ENCODE measurements at regions not wholly inside any gene's neighbourhood (a gene's known extent, or its start where the extent isn't known, plus 50 kb on each side); places are given as distances from the start of the nearest gene placed in this dataset.
A peak's percentile ranks its signal among the peaks of the same experiment; 100 is the strongest.

DNA sequence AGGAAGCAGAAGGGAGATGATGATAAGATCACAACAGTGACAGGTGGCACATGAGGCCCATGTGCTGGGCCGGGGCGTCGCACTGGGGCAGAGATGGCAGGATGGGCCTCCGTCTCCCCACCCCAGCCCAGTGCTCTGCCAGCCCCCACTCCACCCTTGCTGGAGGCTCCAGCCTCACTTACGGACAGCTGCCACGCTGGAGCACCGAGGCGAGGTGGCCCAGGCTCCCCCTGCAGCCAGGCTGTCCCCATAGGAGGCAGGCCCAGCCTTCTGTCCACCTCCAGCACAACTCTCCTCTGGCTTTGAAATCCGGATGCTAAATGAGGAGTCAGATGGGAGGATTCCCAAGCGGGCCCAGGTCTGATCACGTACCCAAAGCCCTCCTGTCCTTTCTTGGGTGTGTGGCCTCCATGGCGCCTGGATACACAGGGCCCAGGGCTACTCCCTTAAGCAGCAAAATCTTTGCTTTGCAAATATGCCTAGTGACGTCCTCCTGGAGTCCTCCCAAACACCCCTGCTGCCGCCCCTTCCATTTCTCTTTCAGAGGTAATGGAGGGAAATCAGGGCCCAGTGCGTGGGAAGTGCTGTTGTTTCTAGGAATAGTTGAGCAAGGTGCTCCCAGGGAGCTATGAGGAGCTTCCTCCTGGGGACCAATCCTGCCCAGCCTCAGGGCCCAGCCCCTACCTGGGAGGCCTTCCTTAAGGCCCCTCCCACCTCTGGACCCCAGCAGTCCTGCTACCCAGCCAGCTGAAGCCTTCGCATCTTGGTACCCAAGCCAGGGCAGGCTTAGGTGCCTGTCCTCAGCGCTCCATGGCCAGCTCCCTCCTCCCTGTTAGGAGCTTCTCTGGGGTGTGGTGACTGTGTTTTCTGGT, 170.4 kb upstream of the MYCN start:
- no peak overlapping the region; the same call in 2 of the 3 replicates for H3K4me3 Mint-ChIP-seq
- Histone ChIP-seq H3K36me3 (ENCODE audit: insufficient read depth) (no peaks in the 10 kb centered on the region), H3K4me2 (no peak overlapping the region), H3K4me3 (no peak overlapping the region), H3F3A (replicated peaks; ENCODE audit: low read depth) (no peaks in the 10 kb centered on the region), H3K79me2 (replicated peaks; ENCODE audit: insufficient read depth) (no peaks in the 10 kb centered on the region), H3K27ac (ENCODE audit: low read depth) (no peak overlapping the region), H4K20me1 (replicated peaks; ENCODE audit: insufficient read depth) (no peaks in the 10 kb centered on the region), H2AFZ (peak overlapping the region; percentile 63; the same call in 1 of the 2 replicates), H3K9me2 (ENCODE audit: insufficient read depth) (no peaks in the 10 kb centered on the region), H3K4me1 (ENCODE audit: insufficient read depth) (no peaks in the 10 kb centered on the region), H3K27me3 (ENCODE audit: insufficient read depth) (no peaks in the 10 kb centered on the region)
- ATAC-seq = peak; percentile 82
- H3K27ac Mint-ChIP-seq = no peak overlapping the region
- peak; percentile 15 for DNase-seq (ENCODE audit: low spot score)
- H3K9me3 Mint-ChIP-seq = no peaks in the 10 kb centered on the region; the same call in 1 of the 3 replicates
- TF ChIP-seq JUNB (IDR thresholded peaks at IDR 0.05; ENCODE audit: unreplicated experiment) = no peak
- no peak for TF ChIP-seq ZNF331 (CRISPR knock-in tag; IDR thresholded peaks at IDR 0.05; ENCODE audit: low read depth)
- TF ChIP-seq EZH2 (IDR thresholded peaks at IDR 0.05; ENCODE audit: low read depth, unreplicated experiment) = no peak
- H3K4me1 Mint-ChIP-seq = peaks cover 15% of the 10 kb centered on the region
- peaks cover 7% of the 10 kb centered on the region for H3K27me3 Mint-ChIP-seq (ENCODE audit: insufficient read depth, low read depth, poor library complexity)
- H3K36me3 Mint-ChIP-seq (ENCODE audit: low read depth) = no peaks in the 10 kb centered on the region

- ATAC-seq (no peak), DNase-seq (ENCODE audit: low spot score) (no peak)
- no peak overlapping the region for H3K4me3 Mint-ChIP-seq
- peaks cover 15% of the 10 kb centered on the region for H3K4me1 Mint-ChIP-seq
- Histone ChIP-seq H3K4me1 (ENCODE audit: insufficient read depth) (no peaks in the 10 kb centered on the region), H2AFZ (no peak overlapping the region), H3F3A (replicated peaks; ENCODE audit: low read depth) (no peaks in the 10 kb centered on the region), H3K79me2 (replicated peaks; ENCODE audit: insufficient read depth) (no peaks in the 10 kb centered on the region), H3K27ac (ENCODE audit: low read depth) (no peak overlapping the region), H3K4me3 (no peak overlapping the region), H3K27me3 (ENCODE audit: insufficient read depth) (no peaks in the 10 kb centered on the region), H3K4me2 (no peak overlapping the region), H4K20me1 (replicated peaks; ENCODE audit: insufficient read depth) (no peaks in the 10 kb centered on the region), H3K9me2 (ENCODE audit: insufficient read depth) (no peaks in the 10 kb centered on the region; the same call in 1 of the 2 replicates), H3K36me3 (ENCODE audit: insufficient read depth) (no peaks in the 10 kb centered on the region)
- H3K27ac Mint-ChIP-seq = no peak overlapping the region
- no peaks in the 10 kb centered on the region; the same call in 1 of the 3 replicates for H3K9me3 Mint-ChIP-seq
- H3K36me3 Mint-ChIP-seq (ENCODE audit: low read depth) = no peaks in the 10 kb centered on the region
- peaks cover 7% of the 10 kb centered on the region for H3K27me3 Mint-ChIP-seq (ENCODE audit: insufficient read depth, low read depth, poor library complexity)
- TF ChIP-seq ZNF114 (CRISPR knock-in tag; IDR thresholded peaks at IDR 0.05) (no peak), JUNB (IDR thresholded peaks at IDR 0.05; ENCODE audit: unreplicated experiment) (no peak), STAT1 (IDR thresholded peaks at IDR 0.05; ENCODE audit: unreplicated experiment) (no peak), EZH2 (IDR thresholded peaks at IDR 0.05; ENCODE audit: low read depth, unreplicated experiment) (no peak), EZH2phosphoT487 (IDR thresholded peaks at IDR 0.05; ENCODE audit: unreplicated experiment) (no peak), ZNF331 (CRISPR knock-in tag; IDR thresholded peaks at IDR 0.05; ENCODE audit: low read depth) (no peak), NANOG (IDR thresholded peaks at IDR 0.05; ENCODE audit: borderline replicate concordance) (no peak)
- TF ChIP-seq, protein P1, sequence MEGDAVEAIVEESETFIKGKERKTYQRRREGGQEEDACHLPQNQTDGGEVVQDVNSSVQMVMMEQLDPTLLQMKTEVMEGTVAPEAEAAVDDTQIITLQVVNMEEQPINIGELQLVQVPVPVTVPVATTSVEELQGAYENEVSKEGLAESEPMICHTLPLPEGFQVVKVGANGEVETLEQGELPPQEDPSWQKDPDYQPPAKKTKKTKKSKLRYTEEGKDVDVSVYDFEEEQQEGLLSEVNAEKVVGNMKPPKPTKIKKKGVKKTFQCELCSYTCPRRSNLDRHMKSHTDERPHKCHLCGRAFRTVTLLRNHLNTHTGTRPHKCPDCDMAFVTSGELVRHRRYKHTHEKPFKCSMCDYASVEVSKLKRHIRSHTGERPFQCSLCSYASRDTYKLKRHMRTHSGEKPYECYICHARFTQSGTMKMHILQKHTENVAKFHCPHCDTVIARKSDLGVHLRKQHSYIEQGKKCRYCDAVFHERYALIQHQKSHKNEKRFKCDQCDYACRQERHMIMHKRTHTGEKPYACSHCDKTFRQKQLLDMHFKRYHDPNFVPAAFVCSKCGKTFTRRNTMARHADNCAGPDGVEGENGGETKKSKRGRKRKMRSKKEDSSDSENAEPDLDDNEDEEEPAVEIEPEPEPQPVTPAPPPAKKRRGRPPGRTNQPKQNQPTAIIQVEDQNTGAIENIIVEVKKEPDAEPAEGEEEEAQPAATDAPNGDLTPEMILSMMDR (conservative IDR thresholded peaks at IDR 0.05; ENCODE audit: low read depth in 2 of 2) = no peak
- TF ChIP-seq, protein P2, sequence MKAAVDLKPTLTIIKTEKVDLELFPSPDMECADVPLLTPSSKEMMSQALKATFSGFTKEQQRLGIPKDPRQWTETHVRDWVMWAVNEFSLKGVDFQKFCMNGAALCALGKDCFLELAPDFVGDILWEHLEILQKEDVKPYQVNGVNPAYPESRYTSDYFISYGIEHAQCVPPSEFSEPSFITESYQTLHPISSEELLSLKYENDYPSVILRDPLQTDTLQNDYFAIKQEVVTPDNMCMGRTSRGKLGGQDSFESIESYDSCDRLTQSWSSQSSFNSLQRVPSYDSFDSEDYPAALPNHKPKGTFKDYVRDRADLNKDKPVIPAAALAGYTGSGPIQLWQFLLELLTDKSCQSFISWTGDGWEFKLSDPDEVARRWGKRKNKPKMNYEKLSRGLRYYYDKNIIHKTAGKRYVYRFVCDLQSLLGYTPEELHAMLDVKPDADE (IDR thresholded peaks at IDR 0.05) = no peak
- TF ChIP-seq, protein P3, sequence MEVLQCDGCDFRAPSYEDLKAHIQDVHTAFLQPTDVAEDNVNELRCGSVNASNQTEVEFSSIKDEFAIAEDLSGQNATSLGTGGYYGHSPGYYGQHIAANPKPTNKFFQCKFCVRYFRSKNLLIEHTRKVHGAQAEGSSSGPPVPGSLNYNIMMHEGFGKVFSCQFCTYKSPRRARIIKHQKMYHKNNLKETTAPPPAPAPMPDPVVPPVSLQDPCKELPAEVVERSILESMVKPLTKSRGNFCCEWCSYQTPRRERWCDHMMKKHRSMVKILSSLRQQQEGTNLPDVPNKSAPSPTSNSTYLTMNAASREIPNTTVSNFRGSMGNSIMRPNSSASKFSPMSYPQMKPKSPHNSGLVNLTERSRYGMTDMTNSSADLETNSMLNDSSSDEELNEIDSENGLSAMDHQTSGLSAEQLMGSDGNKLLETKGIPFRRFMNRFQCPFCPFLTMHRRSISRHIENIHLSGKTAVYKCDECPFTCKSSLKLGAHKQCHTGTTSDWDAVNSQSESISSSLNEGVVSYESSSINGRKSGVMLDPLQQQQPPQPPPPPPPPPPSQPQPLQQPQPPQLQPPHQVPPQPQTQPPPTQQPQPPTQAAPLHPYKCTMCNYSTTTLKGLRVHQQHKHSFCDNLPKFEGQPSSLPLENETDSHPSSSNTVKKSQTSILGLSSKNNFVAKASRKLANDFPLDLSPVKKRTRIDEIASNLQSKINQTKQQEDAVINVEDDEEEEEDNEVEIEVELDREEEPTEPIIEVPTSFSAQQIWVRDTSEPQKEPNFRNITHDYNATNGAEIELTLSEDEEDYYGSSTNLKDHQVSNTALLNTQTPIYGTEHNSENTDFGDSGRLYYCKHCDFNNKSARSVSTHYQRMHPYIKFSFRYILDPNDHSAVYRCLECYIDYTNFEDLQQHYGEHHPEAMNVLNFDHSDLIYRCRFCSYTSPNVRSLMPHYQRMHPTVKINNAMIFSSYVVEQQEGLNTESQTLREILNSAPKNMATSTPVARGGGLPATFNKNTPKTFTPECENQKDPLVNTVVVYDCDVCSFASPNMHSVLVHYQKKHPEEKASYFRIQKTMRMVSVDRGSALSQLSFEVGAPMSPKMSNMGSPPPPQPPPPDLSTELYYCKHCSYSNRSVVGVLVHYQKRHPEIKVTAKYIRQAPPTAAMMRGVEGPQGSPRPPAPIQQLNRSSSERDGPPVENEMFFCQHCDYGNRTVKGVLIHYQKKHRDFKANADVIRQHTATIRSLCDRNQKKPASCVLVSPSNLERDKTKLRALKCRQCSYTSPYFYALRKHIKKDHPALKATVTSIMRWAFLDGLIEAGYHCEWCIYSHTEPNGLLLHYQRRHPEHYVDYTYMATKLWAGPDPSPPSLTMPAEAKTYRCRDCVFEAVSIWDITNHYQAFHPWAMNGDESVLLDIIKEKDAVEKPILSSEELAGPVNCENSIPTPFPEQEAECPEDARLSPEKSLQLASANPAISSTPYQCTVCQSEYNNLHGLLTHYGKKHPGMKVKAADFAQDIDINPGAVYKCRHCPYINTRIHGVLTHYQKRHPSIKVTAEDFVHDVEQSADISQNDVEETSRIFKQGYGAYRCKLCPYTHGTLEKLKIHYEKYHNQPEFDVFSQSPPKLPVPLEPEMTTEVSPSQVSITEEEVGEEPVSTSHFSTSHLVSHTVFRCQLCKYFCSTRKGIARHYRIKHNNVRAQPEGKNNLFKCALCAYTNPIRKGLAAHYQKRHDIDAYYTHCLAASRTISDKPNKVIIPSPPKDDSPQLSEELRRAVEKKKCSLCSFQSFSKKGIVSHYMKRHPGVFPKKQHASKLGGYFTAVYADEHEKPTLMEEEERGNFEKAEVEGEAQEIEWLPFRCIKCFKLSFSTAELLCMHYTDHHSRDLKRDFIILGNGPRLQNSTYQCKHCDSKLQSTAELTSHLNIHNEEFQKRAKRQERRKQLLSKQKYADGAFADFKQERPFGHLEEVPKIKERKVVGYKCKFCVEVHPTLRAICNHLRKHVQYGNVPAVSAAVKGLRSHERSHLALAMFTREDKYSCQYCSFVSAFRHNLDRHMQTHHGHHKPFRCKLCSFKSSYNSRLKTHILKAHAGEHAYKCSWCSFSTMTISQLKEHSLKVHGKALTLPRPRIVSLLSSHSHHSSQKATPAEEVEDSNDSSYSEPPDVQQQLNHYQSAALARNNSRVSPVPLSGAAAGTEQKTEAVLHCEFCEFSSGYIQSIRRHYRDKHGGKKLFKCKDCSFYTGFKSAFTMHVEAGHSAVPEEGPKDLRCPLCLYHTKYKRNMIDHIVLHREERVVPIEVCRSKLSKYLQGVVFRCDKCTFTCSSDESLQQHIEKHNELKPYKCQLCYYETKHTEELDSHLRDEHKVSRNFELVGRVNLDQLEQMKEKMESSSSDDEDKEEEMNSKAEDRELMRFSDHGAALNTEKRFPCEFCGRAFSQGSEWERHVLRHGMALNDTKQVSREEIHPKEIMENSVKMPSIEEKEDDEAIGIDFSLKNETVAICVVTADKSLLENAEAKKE (CRISPR knock-in tag; IDR thresholded peaks at IDR 0.05) = no peak
These were observed 169.7 kb upstream of the MYCN start for GRCh38 chr2:15770606-15771005.

All from GM23338 (cell line).